Adrenal gland (tissue), 5 donors: ENCODE measurements at regions not wholly inside any gene's neighbourhood (a gene's known extent, or its start where the extent isn't known, plus 50 kb on each side); places are given as distances from the start of the nearest gene placed in this dataset.

ENCODE experiments used
- CTCF ChIP-seq, 6 experiments: fragments of 450-650 bp in 4 of 6; fragments of 200-600 bp in 2 of 6; sonication (generic) in 1 of 6; IDR thresholded peaks; 1 replicate in 5 of 6; 2 replicates in 1 of 6; pipeline versions ENCODE4 v1.5.1 to v1.8.0; 2016 to 2021; ENCODE audit warnings: antibody characterized with exemption in 6 of 6, mild to moderate bottlenecking in 2 of 6, moderate library complexity in 1 of 6
- POLR2A ChIP-seq, 2 donors: fragments of 450-650 bp; IDR thresholded peaks; one replicate each; pipeline ENCODE4 v1.6.1; 2017; ENCODE audit warnings: antibody characterized with exemption in 2 of 2, mild to moderate bottlenecking in 2 of 2, moderate library complexity in 1 of 2
- donor health status: DM: no; HTN: no; CAD: no.

GRCh38 chrX:109831326-109831985 lies 98.4 kb upstream of the ACSL4 start:
- TF ChIP-seq CTCF (IDR thresholded peaks at IDR 0.05) = no peak
- TF ChIP-seq POLR2A (IDR thresholded peaks at IDR 0.05) = no peak
